ENCODE measurements at regions not wholly inside any gene's neighbourhood (a gene's known extent, or its start where the extent isn't known, plus 50 kb on each side); places are given as distances from the start of the nearest gene placed in this dataset.

DNA sequence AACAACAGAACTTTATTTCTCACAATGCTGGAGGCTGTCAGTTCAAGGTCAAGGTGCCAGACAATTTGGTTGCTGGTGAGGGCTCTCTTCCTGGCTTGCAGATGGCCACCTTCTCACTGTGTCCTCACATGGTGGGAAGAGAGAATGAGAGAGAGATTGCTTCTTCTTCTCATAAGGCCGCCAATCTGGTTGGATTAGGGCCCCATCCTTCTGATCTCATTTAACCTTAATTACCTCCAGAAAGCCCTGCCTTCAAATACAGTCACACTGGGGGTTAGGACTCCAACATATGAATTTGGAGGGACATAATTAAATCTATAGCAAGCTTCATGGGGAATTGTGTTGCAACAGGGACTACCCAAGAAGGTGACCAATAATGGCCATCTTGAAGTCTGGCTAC is 110.2 kb downstream of the LHX2 start:
- no peak for TF ChIP-seq CTCF (conservative IDR thresholded peaks at IDR 0.05)
- no peak for TF ChIP-seq ZFX (IDR thresholded peaks at IDR 0.05)
